CD8-positive, alpha-beta memory T cell (primary cell): ENCODE measurements at regions not wholly inside any gene's neighbourhood (a gene's known extent, or its start where the extent isn't known, plus 50 kb on each side); places are given as distances from the start of the nearest gene placed in this dataset.
"Not testable (repeated sequence)": the region's sequence is repeated elsewhere in the genome, so short reads cannot be mapped to it uniquely, and the experiment has no call there.

Experiments
- CTCF ChIA-PET: fragments of 350-600 bp; sonication (Branson Sonifier 250); formaldehyde crosslinking; loops from one replicate; lab custom pipeline; 2021; ENCODE audit warnings: antibody characterized with exemption; lab: Charles Lee
- POLR2A ChIA-PET: fragments of 350-600 bp; sonication (Branson Sonifier 250); formaldehyde crosslinking; loops from one replicate; lab custom pipeline; 2021; ENCODE audit warnings: antibody characterized with exemption; lab: Charles Lee
- DNase-seq, 5 donors: peaks; one replicate each; pipeline versions ENCODE4 v3.0.0 to v3.0.0-alpha.2; 2020 to 2022; ENCODE audit warnings: mixed read lengths in 1 of 5
- H3K27ac ChIP-seq: one replicate; pipeline ENCODE4 v1.7.0; 2013; ENCODE audit warnings: low read depth, mild to moderate bottlenecking, low read length, moderate library complexity
- H3K27me3 ChIP-seq: 2 replicates; pipeline ENCODE4 v1.7.0; 2013; ENCODE audit warnings: low read length, mild to moderate bottlenecking; ENCODE audit not compliant: insufficient read depth, poor library complexity, severe bottlenecking
- H3K36me3 ChIP-seq: 2 replicates; pipeline ENCODE4 v1.7.0; 2013; ENCODE audit warnings: mild to moderate bottlenecking, low read length, moderate library complexity; ENCODE audit not compliant: insufficient read depth
- H3K4me1 ChIP-seq: 2 replicates; pipeline ENCODE4 v1.7.0; 2013; ENCODE audit warnings: mild to moderate bottlenecking, low read length, moderate library complexity; ENCODE audit not compliant: insufficient read depth
- H3K4me3 ChIP-seq: 2 replicates; pipeline ENCODE4 v1.7.0; 2013; ENCODE audit warnings: mild to moderate bottlenecking, low read length
- H3K9me3 ChIP-seq: 2 replicates; pipeline ENCODE4 v1.7.0; 2013; ENCODE audit warnings: mild to moderate bottlenecking, low read length
- H3K27ac Mint-ChIP-seq, 8 donors: one replicate each; pipeline ENCODE4 v1.8.0; 2020 to 2021; ENCODE audit warnings: mixed read lengths in 8 of 8, mild to moderate bottlenecking in 6 of 8, inconsistent platforms in 3 of 8, moderate library complexity in 3 of 8
- H3K27me3 Mint-ChIP-seq, 2 donors: one replicate each; pipeline ENCODE4 v1.8.0; 2020 to 2021; ENCODE audit warnings: mixed read lengths in 2 of 2, mild to moderate bottlenecking in 1 of 2, moderate library complexity in 1 of 2
- H3K36me3 Mint-ChIP-seq, 3 donors: one replicate each; pipeline ENCODE4 v1.8.0; 2020 to 2021; ENCODE audit warnings: mixed read lengths in 3 of 3, inconsistent platforms in 1 of 3, mild to moderate bottlenecking in 1 of 3
- H3K4me1 Mint-ChIP-seq, 3 donors: one replicate each; pipeline ENCODE4 v1.8.0; 2020 to 2021; ENCODE audit warnings: mixed read lengths in 3 of 3, inconsistent platforms in 1 of 3, mild to moderate bottlenecking in 1 of 3
- H3K4me3 Mint-ChIP-seq, 7 donors: one replicate each; pipeline ENCODE4 v1.8.0; 2020 to 2021; ENCODE audit warnings: mixed read lengths in 7 of 7, mild to moderate bottlenecking in 6 of 7, moderate library complexity in 4 of 7, inconsistent platforms in 2 of 7
- H3K9me3 Mint-ChIP-seq, 5 donors: one replicate each; pipeline ENCODE4 v1.8.0; 2020 to 2022; ENCODE audit warnings: mixed read lengths in 5 of 5, mild to moderate bottlenecking in 3 of 5, moderate library complexity in 2 of 5, inconsistent platforms in 1 of 5

DNA sequence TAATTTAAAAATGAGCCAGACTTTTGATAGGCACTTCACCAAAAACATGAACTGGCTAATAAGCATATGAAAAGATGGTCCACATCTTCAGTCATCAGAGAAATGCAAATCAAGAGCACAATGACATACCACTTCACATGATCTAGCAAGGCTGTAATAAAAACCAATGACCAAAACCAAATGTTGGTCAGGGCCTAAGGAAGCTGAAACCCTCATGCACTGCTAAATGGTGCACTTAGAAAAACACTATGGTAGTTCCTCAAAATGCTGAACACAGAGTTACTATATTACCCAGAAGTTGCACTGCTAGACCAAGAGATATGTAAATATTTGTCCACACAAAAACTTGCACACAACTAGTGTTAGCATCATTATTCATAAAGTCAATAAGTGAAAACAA lies 504.9 kb upstream of the SOX11 start:
- ChIA-PET POLR2A (no interaction called here), CTCF (no interaction called here)
- no peaks in the 10 kb centered on the region for H3K27me3 Mint-ChIP-seq
- Histone ChIP-seq H3K4me1 (no peaks in the 10 kb centered on the region), H3K27ac (no peak overlapping the region), H3K27me3 (no peaks in the 10 kb centered on the region), H3K36me3 (no peaks in the 10 kb centered on the region), H3K4me3 (no peak overlapping the region), H3K9me3 (no peaks in the 10 kb centered on the region)
- H3K27ac Mint-ChIP-seq, result no peak overlapping the region
- H3K36me3 Mint-ChIP-seq, result peaks cover 0 to 2% (median 0%) of the 10 kb centered on the region in 3 donors
- peaks cover 0 to 32% (median 13%) of the 10 kb centered on the region in 5 donors for H3K9me3 Mint-ChIP-seq
- H3K4me3 Mint-ChIP-seq, result no peak overlapping the region
- no peak for DNase-seq
- H3K4me1 Mint-ChIP-seq, result no peaks in the 10 kb centered on the region

DNA sequence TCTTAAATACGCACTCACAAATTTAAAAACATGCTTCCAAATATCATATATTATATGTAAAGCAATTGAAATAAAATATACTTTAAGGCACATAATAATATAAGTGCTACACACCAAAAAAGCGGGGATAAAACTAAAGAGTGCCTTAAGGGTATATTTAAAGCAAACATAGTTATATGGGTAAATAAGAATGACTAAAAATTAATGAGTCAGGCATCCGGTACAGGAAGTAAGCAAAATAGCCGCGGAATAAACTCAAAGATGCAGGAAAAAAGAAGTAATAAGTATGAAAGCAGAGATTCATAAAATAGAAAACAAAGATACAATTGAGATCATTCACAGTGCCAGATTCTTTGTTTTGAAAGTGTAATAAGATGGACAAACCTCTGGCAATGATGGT lies 503.5 kb upstream of the SOX11 start:
- Histone ChIP-seq H3K36me3 (no peaks in the 10 kb centered on the region), H3K4me3 (no peak overlapping the region), H3K27me3 (no peaks in the 10 kb centered on the region), H3K27ac (no peak overlapping the region), H3K4me1 (no peaks in the 10 kb centered on the region), H3K9me3 (no peaks in the 10 kb centered on the region)
- Mint-ChIP-seq H3K36me3 (no peaks in the 10 kb centered on the region), H3K4me1 (no peaks in the 10 kb centered on the region), H3K27ac (no peak overlapping the region), H3K9me3 (peaks cover 0 to 29% (median 9%) of the 10 kb centered on the region in 5 donors), H3K4me3 (no peak overlapping the region), H3K27me3 (no peaks in the 10 kb centered on the region)
- DNase-seq, result no peak
- CTCF ChIA-PET, result no interaction called here
- POLR2A ChIA-PET, result no interaction called here

DNA sequence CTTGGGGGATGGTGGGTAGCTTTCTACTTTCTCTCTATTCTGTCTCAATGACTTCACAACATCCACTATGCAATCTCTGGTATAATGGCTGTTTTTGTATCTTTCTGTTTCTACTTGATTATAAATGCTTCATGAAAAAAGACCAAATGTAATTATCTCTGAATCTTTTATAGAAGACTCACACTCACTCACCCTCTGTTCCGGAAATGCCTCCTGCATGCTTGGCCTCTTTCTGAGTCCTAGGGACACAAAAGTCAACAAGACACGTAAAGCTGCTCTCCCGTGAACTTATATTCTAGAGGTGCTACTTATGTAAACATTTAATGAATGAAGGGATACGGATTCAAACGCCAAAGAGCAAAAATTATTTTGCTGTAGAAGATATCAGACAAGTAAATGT lies 502.2 kb upstream of the SOX11 start:
- no peak overlapping the region for H3K27ac ChIP-seq
- ChIA-PET CTCF (no interaction called here), POLR2A (no interaction called here)
- Mint-ChIP-seq H3K4me3 (no peak overlapping the region), H3K27me3 (no peaks in the 10 kb centered on the region), H3K4me1 (no peaks in the 10 kb centered on the region), H3K27ac (no peak overlapping the region), H3K9me3 (peaks cover 5 to 35% (median 10%) of the 10 kb centered on the region in 5 donors), H3K36me3 (no peaks in the 10 kb centered on the region)
- H3K36me3 ChIP-seq, result no peaks in the 10 kb centered on the region
- H3K4me1 ChIP-seq, result no peaks in the 10 kb centered on the region
- no peak overlapping the region for H3K4me3 ChIP-seq
- H3K27me3 ChIP-seq, result no peaks in the 10 kb centered on the region
- DNase-seq, result no peak
- no peaks in the 10 kb centered on the region for H3K9me3 ChIP-seq

DNA sequence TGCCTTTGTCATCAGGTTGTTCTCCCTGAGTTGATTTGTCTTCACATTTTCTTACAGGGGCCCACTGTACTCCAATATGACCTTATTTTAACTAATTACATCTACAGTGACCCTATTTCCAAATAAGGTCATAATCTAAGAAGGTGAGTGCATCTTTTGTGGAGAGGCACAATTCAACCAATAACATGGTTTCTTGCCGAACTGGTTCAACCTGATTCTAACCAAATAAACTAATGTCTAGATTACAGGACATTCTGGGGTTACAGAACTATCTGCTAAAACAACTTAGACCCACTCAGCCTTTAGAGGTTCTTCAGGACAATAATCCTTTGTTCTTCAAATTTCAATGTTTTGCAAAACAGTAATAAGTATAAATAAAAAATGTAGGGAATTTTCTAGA lies 496.5 kb upstream of the SOX11 start:
- Histone ChIP-seq H3K4me3 (no peak overlapping the region), H3K27me3 (no peaks in the 10 kb centered on the region), H3K9me3 (no peaks in the 10 kb centered on the region), H3K36me3 (no peaks in the 10 kb centered on the region), H3K27ac (no peak overlapping the region), H3K4me1 (no peaks in the 10 kb centered on the region)
- H3K4me1 Mint-ChIP-seq, result no peaks in the 10 kb centered on the region
- no peak overlapping the region for H3K4me3 Mint-ChIP-seq
- H3K27me3 Mint-ChIP-seq, result no peaks in the 10 kb centered on the region
- peaks cover 6 to 13% (median 11%) of the 10 kb centered on the region in 5 donors for H3K9me3 Mint-ChIP-seq
- no peaks in the 10 kb centered on the region for H3K36me3 Mint-ChIP-seq
- no peak overlapping the region for H3K27ac Mint-ChIP-seq
- POLR2A ChIA-PET, result no interaction called here
- CTCF ChIA-PET, result interaction anchor here (0.6 kb wide), 1 partner anchor 84 kb away, joined by 3 read pairs; no protein-coding TSS in a partner anchor
- no peak for DNase-seq

DNA sequence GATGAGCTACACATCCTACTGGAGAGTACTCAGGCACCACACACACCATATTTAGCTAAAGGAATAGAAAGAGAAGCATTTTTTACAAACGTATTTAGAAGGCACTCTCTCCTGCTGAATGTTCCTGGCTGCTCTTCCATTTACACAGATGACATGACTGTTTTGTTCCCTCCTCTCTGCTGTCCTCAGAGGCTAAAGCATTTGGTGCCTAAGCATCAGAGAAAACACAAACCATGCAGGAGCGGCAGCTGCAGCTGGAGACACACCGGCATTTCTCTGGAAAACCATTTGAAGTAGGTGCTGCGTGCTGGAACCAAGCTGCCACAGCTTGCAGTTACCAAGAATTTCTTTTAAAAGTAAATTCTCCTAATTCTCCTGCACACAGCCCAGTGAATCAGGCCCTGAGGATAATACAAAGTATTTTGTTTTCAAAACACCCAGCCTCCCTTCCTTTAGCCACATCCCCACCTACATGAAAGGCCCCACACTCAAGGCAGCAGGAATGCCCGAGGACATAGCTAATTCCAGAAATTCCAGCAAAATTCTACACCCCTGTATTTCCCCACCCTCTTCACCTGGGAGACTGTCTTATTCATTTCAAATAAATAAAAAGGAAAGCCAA lies 488.9 kb upstream of the SOX11 start:
- Histone ChIP-seq H3K4me3 (no peak overlapping the region), H3K36me3 (no peaks in the 10 kb centered on the region), H3K4me1 (no peaks in the 10 kb centered on the region), H3K27me3 (no peaks in the 10 kb centered on the region), H3K27ac (no peak overlapping the region), H3K9me3 (no peaks in the 10 kb centered on the region)
- ChIA-PET POLR2A (no interaction called here), CTCF (no interaction called here)
- Mint-ChIP-seq H3K4me3 (no peak overlapping the region), H3K4me1 (no peaks in the 10 kb centered on the region), H3K27ac (no peak overlapping the region), H3K36me3 (no peaks in the 10 kb centered on the region), H3K9me3 (peaks cover 3 to 15% (median 8%) of the 10 kb centered on the region in 5 donors), H3K27me3 (no peaks in the 10 kb centered on the region)
- no peak for DNase-seq

DNA sequence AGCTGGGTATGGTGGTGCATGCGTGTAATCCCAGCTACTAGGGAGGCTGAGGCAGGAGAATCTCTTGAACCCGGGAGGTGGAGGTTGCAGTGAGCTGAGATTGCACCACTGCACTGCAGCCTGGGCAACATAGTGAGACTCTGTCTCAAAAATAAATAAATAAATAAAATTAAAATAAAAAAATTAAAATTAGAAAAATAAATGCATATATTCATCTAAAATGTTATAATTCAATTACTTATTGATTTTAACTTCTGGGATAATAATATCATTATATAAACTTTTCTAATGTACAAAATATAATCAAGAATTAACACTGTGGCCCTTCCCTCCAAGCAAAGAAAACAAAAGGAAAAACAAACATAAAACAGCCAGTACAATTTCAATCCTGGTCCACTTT lies 485.4 kb upstream of the SOX11 start:
- H3K27me3 ChIP-seq, H3K4me3 Mint-ChIP-seq, H3K27ac Mint-ChIP-seq, H3K36me3 Mint-ChIP-seq, H3K27me3 Mint-ChIP-seq, H3K4me1 Mint-ChIP-seq, H3K27ac ChIP-seq, DNase-seq, POLR2A ChIA-PET, H3K4me3 ChIP-seq, CTCF ChIA-PET, H3K9me3 ChIP-seq, H3K4me1 ChIP-seq, H3K36me3 ChIP-seq: not testable (repeated sequence)
- H3K9me3 Mint-ChIP-seq, result peaks cover 2 to 15% (median 11%) of the 10 kb centered on the region in 5 donors

DNA sequence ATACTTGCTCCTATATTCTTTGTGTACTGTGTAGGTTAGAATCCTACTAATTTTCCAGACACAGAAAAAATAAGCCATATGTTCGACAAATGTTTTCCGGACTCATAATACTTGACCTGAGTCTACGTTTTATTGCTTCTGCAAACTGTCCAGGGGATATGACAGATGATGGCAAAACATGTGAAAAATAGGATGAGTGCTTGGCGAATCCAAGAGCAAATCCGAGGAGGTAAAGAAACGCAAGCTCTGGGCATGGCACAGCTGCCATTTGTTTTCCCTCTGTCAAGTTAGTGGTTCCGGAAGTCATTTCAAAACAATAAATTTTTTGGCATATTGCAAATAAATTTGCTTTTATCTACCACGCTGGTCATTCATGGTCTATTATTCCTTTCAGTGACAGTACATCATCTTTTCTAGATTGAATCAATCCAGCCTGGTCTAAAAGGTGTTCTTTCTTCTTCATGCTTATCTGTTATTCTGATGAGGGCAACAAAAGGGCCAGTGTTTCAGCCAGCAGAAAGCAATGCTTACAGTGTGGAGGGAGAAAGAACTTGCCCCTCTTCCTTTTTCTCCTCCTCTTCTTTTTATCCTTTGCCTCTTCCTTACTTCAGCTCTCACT lies 476.1 kb upstream of the SOX11 start:
- no peak overlapping the region for H3K27ac ChIP-seq
- Mint-ChIP-seq H3K27me3 (no peaks in the 10 kb centered on the region), H3K36me3 (no peaks in the 10 kb centered on the region), H3K4me1 (no peaks in the 10 kb centered on the region), H3K9me3 (peaks cover 2 to 23% (median 8%) of the 10 kb centered on the region in 5 donors), H3K4me3 (no peak overlapping the region), H3K27ac (no peak overlapping the region)
- ChIA-PET CTCF (no interaction called here), POLR2A (no interaction called here)
- H3K4me3 ChIP-seq, result no peak overlapping the region
- H3K4me1 ChIP-seq, result no peaks in the 10 kb centered on the region
- DNase-seq, result no peak
- no peaks in the 10 kb centered on the region for H3K27me3 ChIP-seq
- no peaks in the 10 kb centered on the region for H3K36me3 ChIP-seq
- no peaks in the 10 kb centered on the region for H3K9me3 ChIP-seq

DNA sequence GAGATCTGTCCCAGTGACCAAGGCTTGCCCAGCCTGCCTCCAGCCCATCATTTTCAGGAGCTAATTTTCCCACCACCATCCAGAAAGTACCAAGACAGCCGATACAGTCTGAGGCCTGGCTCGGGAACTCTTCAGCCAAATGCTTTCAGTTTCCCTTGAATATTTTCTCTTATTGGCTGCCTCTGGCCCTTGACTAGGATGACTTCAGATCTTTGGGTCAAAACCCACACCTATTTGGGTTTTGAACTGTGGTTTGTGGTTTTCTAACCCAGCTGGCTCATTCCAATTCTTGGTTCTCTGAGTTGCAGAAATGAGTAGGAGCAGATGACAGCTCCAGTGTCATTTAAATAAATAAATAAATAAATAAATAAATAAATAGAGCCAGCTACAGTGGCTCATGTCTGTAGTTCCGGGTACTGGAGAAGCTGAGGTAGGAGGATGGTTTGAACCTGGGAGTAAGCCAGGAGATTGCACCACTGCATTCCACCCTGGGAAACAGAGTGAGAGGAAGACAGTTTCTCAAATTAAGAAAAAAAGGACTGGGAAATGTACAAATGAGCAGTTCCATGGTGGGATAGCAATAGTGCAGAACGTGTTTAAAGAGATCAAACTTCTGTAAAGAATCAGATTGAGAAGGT lies 465.0 kb upstream of the SOX11 start:
- ChIA-PET CTCF (no interaction called here), POLR2A (no interaction called here)
- no peak for DNase-seq
- no peaks in the 10 kb centered on the region for H3K4me1 Mint-ChIP-seq
- Histone ChIP-seq H3K36me3 (no peaks in the 10 kb centered on the region), H3K9me3 (no peaks in the 10 kb centered on the region), H3K27ac (no peak overlapping the region), H3K27me3 (no peaks in the 10 kb centered on the region), H3K4me1 (no peaks in the 10 kb centered on the region), H3K4me3 (no peak overlapping the region)
- peaks cover 2 to 17% (median 10%) of the 10 kb centered on the region in 5 donors for H3K9me3 Mint-ChIP-seq
- H3K27me3 Mint-ChIP-seq, result peaks cover 0 to 2% of the 10 kb centered on the region in 2 donors
- H3K4me3 Mint-ChIP-seq, result no peak overlapping the region
- H3K36me3 Mint-ChIP-seq, result no peaks in the 10 kb centered on the region
- H3K27ac Mint-ChIP-seq, result no peak overlapping the region
